ENCODE measurements at regions not wholly inside any gene's neighbourhood (a gene's known extent, or its start where the extent isn't known, plus 50 kb on each side); places are given as distances from the start of the nearest gene placed in this dataset.
"Not testable (repeated sequence)": the region's sequence is repeated elsewhere in the genome, so short reads cannot be mapped to it uniquely, and the experiment has no call there.

DNA sequence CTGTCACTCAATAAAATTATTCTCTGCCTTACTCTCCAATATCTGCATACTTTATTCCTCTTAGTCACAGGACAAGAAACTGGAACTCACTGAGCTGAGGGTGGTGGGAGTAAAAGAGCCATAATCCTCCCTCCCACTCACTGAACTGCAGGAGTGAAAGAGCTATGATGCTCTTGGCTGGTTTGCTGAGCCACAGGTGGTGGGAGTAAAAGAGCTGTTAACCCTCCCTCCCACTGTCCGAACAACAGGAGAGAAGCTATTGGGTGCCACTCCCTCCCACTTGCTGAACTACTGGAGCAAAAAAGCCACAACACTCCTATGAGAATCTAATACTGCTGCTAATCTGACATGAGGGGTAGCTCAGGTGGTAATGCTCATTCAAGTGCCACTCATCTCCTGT is 391.0 kb downstream of the NSUN3 start:
- no peaks in the 10 kb centered on the region for H3K9me3 ChIP-seq (ENCODE audit: control insufficient read depth in 1 of 2, low read length in 2 of 2)

DNA sequence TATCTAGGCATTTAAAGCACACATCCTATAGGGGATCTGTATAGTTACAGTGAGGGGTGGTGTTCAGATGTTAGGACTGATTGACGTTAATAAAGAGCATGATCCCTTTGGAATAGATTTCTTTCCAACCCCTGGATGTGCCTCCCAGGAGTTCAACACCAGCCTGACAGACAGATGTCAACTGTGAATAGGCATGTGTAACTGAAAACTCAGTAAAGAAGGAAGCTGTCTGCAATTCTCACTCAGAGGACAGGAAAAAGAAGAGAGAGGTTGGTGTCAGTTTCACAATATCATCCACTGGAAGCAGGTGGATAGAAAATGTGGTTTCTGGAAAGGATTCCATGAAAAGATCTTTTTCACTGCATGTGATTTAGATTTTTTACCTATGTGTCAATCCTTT is 396.3 kb downstream of the NSUN3 start:
- Histone ChIP-seq H3K4me1 (ENCODE audit: control insufficient read depth in 1 of 2, insufficient read depth in 2 of 2, low read length in 2 of 2) (no peaks in the 10 kb centered on the region), H3K27ac (ENCODE audit: low read length) (no peak overlapping the region), H3K9me3 (ENCODE audit: control insufficient read depth in 1 of 2, low read length in 2 of 2) (no peaks in the 10 kb centered on the region), H3K27me3 (ENCODE audit: low read depth, low read length) (no peaks in the 10 kb centered on the region), H3K36me3 (ENCODE audit: control insufficient read depth in 1 of 2, insufficient read depth in 2 of 2, low read length in 2 of 2) (no peaks in the 10 kb centered on the region), H3K4me3 (ENCODE audit: low read depth in 1 of 2, low read length in 2 of 2) (no peak overlapping the region)

More for the DNA sequence above, 391.0 kb downstream of the NSUN3 start:
- Histone ChIP-seq H3K4me1 (ENCODE audit: control insufficient read depth in 1 of 2, insufficient read depth in 2 of 2, low read length in 2 of 2) (no peaks in the 10 kb centered on the region), H3K27me3 (ENCODE audit: low read depth, low read length) (no peaks in the 10 kb centered on the region), H3K27ac (ENCODE audit: low read length) (no peak overlapping the region), H3K4me3 (ENCODE audit: low read depth in 1 of 2, low read length in 2 of 2) (no peak overlapping the region), H3K36me3 (ENCODE audit: control insufficient read depth in 1 of 2, insufficient read depth in 2 of 2, low read length in 2 of 2) (no peaks in the 10 kb centered on the region)

DNA sequence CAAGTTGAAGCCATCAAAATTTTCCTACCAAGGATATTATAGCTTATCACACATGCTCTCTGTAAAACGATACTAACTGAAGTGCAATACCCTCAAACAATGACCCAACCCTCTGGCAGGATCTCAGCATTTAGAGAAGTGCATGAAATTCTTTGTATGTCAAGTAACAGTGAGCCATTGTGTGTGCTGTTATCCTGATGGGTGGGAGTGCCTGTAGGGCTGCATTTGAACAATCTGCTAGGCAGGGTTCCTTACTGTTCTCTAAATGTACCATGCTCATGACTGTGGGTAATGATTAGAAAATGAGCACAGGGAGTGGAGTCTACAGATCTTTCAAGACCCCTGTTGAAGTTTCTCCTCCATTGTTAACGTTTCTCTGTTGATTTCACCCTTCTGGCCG is 398.1 kb downstream of the NSUN3 start:
- Histone ChIP-seq H3K9me3 (ENCODE audit: control insufficient read depth in 1 of 2, low read length in 2 of 2) (no peaks in the 10 kb centered on the region), H3K27me3 (ENCODE audit: low read depth, low read length) (no peaks in the 10 kb centered on the region), H3K4me3 (ENCODE audit: low read depth in 1 of 2, low read length in 2 of 2) (no peak overlapping the region), H3K4me1 (ENCODE audit: control insufficient read depth in 1 of 2, insufficient read depth in 2 of 2, low read length in 2 of 2) (no peaks in the 10 kb centered on the region), H3K27ac (ENCODE audit: low read length) (no peak overlapping the region), H3K36me3 (ENCODE audit: control insufficient read depth in 1 of 2, insufficient read depth in 2 of 2, low read length in 2 of 2) (no peaks in the 10 kb centered on the region)

DNA sequence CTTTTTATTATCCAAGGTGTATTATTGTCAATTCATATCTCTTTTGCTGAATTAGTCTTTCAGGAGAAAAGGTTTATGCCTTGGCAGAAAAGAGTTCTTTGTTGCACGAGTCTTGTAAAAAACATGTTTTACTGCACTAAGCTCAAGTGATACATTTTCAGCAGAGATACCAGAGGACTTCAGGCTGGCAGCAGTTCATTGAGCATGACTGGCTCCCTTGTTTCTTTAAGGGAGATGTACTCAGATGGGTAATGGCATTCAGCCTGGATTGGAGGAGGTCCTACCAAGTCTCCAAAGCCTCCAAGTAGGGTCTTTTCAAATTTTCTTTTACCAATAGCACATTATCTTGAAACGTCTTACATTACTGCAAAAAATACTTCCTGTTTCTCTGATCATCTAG is 400.1 kb downstream of the NSUN3 start:
- Histone ChIP-seq H3K4me1 (ENCODE audit: control insufficient read depth in 1 of 2, insufficient read depth in 2 of 2, low read length in 2 of 2) (peaks cover 0 to 2% of the 10 kb centered on the region in 2 donors), H3K27me3 (ENCODE audit: low read depth, low read length) (no peaks in the 10 kb centered on the region), H3K4me3 (ENCODE audit: low read depth in 1 of 2, low read length in 2 of 2) (no peak overlapping the region), H3K9me3 (ENCODE audit: control insufficient read depth in 1 of 2, low read length in 2 of 2) (no peaks in the 10 kb centered on the region), H3K27ac (ENCODE audit: low read length) (no peak overlapping the region), H3K36me3 (ENCODE audit: control insufficient read depth in 1 of 2, insufficient read depth in 2 of 2, low read length in 2 of 2) (no peaks in the 10 kb centered on the region)

DNA sequence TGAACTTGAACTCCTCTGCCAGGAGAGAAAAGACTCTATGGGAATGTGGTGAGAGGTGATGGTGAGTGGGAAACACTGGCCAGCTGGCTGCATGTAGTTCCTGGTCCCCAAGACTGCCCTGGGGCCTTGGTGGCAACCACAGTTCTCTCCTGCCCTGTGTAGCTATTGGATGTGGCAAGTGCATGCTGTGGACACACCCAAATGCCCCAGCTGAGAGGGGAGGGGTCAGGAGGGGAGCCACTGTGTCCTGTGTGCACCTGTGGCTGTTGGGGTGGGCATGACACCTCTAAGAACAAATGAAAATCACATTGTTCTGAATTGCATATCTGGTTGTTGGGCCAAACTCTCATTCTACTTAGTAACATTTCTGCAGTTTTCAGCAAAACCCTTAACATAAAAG is 409.6 kb downstream of the NSUN3 start:
- Histone ChIP-seq H3K9me3 (ENCODE audit: control insufficient read depth in 1 of 2, low read length in 2 of 2) (peaks cover 0 to 6% of the 10 kb centered on the region in 2 donors), H3K4me1 (ENCODE audit: control insufficient read depth in 1 of 2, insufficient read depth in 2 of 2, low read length in 2 of 2) (peaks cover 0 to 16% of the 10 kb centered on the region in 2 donors), H3K4me3 (ENCODE audit: low read depth in 1 of 2, low read length in 2 of 2) (no peak overlapping the region), H3K36me3 (ENCODE audit: control insufficient read depth in 1 of 2, insufficient read depth in 2 of 2, low read length in 2 of 2) (no peaks in the 10 kb centered on the region), H3K27ac (ENCODE audit: low read length) (no peak overlapping the region), H3K27me3 (ENCODE audit: low read depth, low read length) (no peaks in the 10 kb centered on the region)

DNA sequence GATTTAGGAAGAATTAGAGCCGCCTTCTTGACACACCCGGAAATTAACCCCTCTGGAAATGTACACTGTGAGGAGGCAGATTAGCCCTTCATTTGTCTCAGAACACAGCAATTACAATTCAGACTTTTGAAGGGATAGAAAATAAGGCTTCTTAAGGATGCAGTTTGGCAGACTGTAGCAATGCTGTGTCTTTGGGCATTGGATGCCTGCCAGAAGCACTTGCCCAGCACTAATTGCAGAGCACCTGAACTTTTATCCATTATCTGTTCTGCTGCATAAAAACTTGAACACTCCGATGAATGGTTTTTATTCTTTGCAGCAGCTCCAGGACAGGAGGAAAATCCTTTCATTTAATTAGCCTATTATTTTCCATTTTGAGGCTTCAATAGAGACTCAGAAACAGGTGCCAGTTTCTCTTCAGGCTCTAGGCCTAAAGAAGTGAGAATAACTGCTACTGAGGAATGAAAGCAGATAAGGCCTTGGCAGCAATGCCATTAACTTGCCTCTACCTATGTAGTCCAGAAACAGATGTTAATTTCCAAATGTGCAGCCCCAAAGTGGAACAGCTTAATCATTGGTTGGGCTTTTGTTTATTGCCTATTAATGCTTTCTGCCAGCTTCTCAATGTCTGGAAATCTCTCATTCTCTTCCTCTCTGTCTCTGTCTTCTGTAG is 418.5 kb downstream of the NSUN3 start:
- no peak overlapping the region for H3K27ac ChIP-seq (ENCODE audit: low read length)
- no peak overlapping the region for H3K4me3 ChIP-seq (ENCODE audit: low read depth in 1 of 2, low read length in 2 of 2)
- H3K4me1 ChIP-seq (ENCODE audit: control insufficient read depth in 1 of 2, insufficient read depth in 2 of 2, low read length in 2 of 2), result no peaks in the 10 kb centered on the region
- H3K27me3 ChIP-seq (ENCODE audit: low read depth, low read length), result no peaks in the 10 kb centered on the region
- H3K36me3 ChIP-seq (ENCODE audit: control insufficient read depth in 1 of 2, insufficient read depth in 2 of 2, low read length in 2 of 2), result no peaks in the 10 kb centered on the region
- peaks cover 0 to 2% of the 10 kb centered on the region in 2 donors for H3K9me3 ChIP-seq (ENCODE audit: control insufficient read depth in 1 of 2, low read length in 2 of 2)

DNA sequence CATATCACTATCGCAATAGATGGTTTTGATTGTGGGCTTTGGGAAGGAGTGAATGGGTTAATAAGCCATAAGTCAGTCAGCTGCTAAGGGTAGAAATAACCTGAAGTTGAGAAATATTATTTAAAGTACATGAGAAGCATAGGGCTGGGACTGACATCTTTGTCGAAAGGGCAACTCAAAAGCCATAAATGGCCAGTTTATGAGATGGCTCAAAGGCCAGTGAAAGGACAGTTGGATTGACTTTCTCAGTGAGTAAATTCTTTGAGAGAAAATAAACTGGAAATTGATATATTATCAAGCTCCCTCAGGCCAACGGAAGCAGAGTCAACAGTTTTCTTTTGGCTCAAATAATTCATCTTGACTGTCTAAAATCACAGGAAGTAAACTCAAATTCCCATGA is 419.8 kb downstream of the NSUN3 start:
- Histone ChIP-seq H3K27ac (ENCODE audit: low read length) (no peak overlapping the region), H3K27me3 (ENCODE audit: low read depth, low read length) (no peaks in the 10 kb centered on the region), H3K4me1 (ENCODE audit: control insufficient read depth in 1 of 2, insufficient read depth in 2 of 2, low read length in 2 of 2) (no peaks in the 10 kb centered on the region), H3K4me3 (ENCODE audit: low read depth in 1 of 2, low read length in 2 of 2) (no peak overlapping the region), H3K9me3 (ENCODE audit: control insufficient read depth in 1 of 2, low read length in 2 of 2) (peaks cover 0 to 2% of the 10 kb centered on the region in 2 donors), H3K36me3 (ENCODE audit: control insufficient read depth in 1 of 2, insufficient read depth in 2 of 2, low read length in 2 of 2) (no peaks in the 10 kb centered on the region)

DNA sequence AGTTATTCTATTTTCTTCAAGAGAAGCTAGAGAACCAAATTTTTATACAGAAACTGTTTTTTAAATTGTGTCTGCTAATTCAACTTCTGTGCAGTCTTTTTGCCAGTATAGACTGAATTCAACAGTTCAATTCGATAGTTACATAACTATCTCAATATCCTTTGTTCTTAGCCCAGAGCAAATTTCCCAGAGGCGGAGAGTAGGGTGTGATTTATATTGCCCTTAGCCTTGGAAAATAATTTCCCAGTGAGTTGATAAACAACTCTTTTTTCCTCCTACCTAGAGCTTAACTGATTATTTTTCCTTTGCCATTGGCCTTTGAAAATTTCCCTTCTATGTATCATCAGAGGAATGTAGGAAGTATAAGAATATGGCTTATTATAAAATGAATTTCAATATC is 420.5 kb downstream of the NSUN3 start:
- Histone ChIP-seq H3K27me3 (ENCODE audit: low read depth, low read length) (no peaks in the 10 kb centered on the region), H3K36me3 (ENCODE audit: control insufficient read depth in 1 of 2, insufficient read depth in 2 of 2, low read length in 2 of 2) (no peaks in the 10 kb centered on the region), H3K27ac (ENCODE audit: low read length) (no peak overlapping the region), H3K9me3 (ENCODE audit: control insufficient read depth in 1 of 2, low read length in 2 of 2) (peaks cover 0 to 2% of the 10 kb centered on the region in 2 donors), H3K4me1 (ENCODE audit: control insufficient read depth in 1 of 2, insufficient read depth in 2 of 2, low read length in 2 of 2) (no peaks in the 10 kb centered on the region), H3K4me3 (ENCODE audit: low read depth in 1 of 2, low read length in 2 of 2) (no peak overlapping the region)

DNA sequence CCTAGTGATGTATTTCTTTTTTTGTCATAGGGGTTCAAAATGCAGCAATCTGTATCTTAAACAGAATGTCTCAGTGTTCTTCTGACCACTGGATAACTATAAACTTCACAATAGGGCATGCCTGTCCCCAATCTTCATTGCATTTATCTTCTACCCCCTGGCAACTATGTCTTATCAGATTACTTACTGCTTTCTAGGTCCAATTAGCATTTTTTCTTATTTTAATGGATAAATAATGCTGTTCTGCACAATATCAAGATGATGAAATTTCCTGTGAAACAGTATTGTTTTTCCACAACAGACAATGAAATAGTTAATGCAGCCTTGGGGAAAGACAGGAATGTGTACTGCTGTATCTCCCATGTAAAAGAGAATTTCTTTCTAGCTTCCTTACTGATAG is 432.1 kb downstream of the NSUN3 start:
- Histone ChIP-seq H3K27me3 (ENCODE audit: low read depth, low read length) (no peaks in the 10 kb centered on the region), H3K4me1 (ENCODE audit: control insufficient read depth in 1 of 2, insufficient read depth in 2 of 2, low read length in 2 of 2) (no peaks in the 10 kb centered on the region), H3K27ac (ENCODE audit: low read length) (no peak overlapping the region), H3K36me3 (ENCODE audit: control insufficient read depth in 1 of 2, insufficient read depth in 2 of 2, low read length in 2 of 2) (no peaks in the 10 kb centered on the region), H3K4me3 (ENCODE audit: low read depth in 1 of 2, low read length in 2 of 2) (no peak overlapping the region), H3K9me3 (ENCODE audit: control insufficient read depth in 1 of 2, low read length in 2 of 2) (no peaks in the 10 kb centered on the region)

DNA sequence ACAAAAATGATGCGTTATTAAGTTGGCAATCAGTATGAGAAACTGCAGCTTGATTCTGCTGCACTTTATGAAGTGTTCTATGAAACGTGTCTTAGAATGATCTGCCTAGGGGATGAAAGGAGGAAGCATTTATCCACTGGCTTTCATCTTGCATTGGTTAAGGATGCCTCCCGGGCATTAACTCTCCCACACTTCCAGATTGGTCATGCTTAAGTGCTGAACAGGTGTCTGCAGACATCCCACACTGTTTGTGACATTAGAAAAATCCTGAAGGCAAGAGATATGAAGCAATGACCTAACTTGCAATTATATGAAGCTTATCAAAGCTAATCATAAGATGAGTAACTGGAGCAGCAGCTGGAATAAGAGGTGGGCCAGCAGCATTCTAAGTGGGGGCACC is 437.3 kb downstream of the NSUN3 start:
- Histone ChIP-seq H3K27me3 (ENCODE audit: low read depth, low read length) (no peaks in the 10 kb centered on the region), H3K27ac (ENCODE audit: low read length) (no peak overlapping the region), H3K4me1 (ENCODE audit: control insufficient read depth in 1 of 2, insufficient read depth in 2 of 2, low read length in 2 of 2) (no peaks in the 10 kb centered on the region), H3K36me3 (ENCODE audit: control insufficient read depth in 1 of 2, insufficient read depth in 2 of 2, low read length in 2 of 2) (no peaks in the 10 kb centered on the region), H3K4me3 (ENCODE audit: low read depth in 1 of 2, low read length in 2 of 2) (no peak overlapping the region), H3K9me3 (ENCODE audit: control insufficient read depth in 1 of 2, low read length in 2 of 2) (peaks cover 0 to 11% of the 10 kb centered on the region in 2 donors)

DNA sequence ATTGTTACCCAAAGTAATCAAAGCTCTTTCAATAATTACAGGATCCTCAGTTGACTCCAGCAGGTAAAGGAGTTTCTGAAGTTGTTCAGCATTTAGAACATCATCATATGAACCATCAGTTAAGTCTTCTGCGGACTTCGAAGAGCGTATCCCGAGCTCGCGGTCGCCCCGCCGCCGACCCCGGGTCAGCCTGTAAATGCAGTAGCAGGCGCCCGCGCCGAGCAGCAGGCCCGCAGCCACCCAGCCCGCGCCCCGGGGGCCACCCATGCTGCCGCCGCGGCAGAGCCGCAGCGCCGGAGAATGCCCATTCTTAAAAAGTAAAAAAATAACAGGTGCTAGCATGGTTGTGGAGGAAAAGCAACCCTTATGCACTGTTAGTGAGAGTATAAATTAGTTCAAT is 444.5 kb downstream of the NSUN3 start:
- H3K36me3 ChIP-seq (ENCODE audit: control insufficient read depth in 1 of 2, insufficient read depth in 2 of 2, low read length in 2 of 2); H3K4me3 ChIP-seq (ENCODE audit: low read depth in 1 of 2, low read length in 2 of 2): not testable (repeated sequence)
- H3K9me3 ChIP-seq (ENCODE audit: control insufficient read depth in 1 of 2, low read length in 2 of 2), result peaks cover 0 to 11% of the 10 kb centered on the region in 2 donors

DNA sequence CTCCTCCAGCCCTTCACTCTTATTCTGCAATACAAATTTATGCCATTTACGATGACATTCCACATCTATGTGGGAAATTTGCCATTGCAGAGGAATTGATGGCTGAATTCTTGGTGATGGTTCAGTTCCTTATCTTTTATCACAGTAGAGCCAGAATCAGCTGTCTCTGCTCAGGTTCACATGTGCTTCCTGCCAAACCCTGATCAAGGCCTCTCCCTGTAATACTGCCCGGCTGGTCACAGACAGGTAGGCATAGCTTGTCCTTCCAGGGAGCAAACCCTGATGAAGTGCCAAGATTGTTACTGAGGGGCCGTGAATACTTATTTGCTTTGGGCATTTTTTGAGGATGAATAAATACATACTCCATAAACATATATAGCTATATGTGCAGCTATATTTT is 450.0 kb downstream of the NSUN3 start:
- H3K27me3 ChIP-seq (ENCODE audit: low read depth, low read length), result no peaks in the 10 kb centered on the region
- H3K4me3 ChIP-seq (ENCODE audit: low read depth in 1 of 2, low read length in 2 of 2), result no peak overlapping the region
- H3K36me3 ChIP-seq (ENCODE audit: control insufficient read depth in 1 of 2, insufficient read depth in 2 of 2, low read length in 2 of 2), result no peaks in the 10 kb centered on the region
- H3K9me3 ChIP-seq (ENCODE audit: control insufficient read depth in 1 of 2, low read length in 2 of 2), result no peaks in the 10 kb centered on the region
- H3K27ac ChIP-seq (ENCODE audit: low read length), result no peak overlapping the region
- H3K4me1 ChIP-seq (ENCODE audit: control insufficient read depth in 1 of 2, insufficient read depth in 2 of 2, low read length in 2 of 2), result no peaks in the 10 kb centered on the region

More for the DNA sequence above, 444.5 kb downstream of the NSUN3 start:
- not testable (repeated sequence) for H3K27ac ChIP-seq (ENCODE audit: low read length); H3K4me1 ChIP-seq (ENCODE audit: control insufficient read depth in 1 of 2, insufficient read depth in 2 of 2, low read length in 2 of 2); H3K27me3 ChIP-seq (ENCODE audit: low read depth, low read length)
